ENCODE measurements at regions not wholly inside any gene's neighbourhood (a gene's known extent, or its start where the extent isn't known, plus 50 kb on each side); places are given as distances from the start of the nearest gene placed in this dataset.

GRCh38 chr16:73387979-73388378 is 340.1 kb upstream of the ZFHX3 start:
- H3K36me3 ChIP-seq (ENCODE audit: insufficient read depth), result no peaks in the 10 kb centered on the region
- H3K27me3 ChIP-seq (ENCODE audit: insufficient read depth), result no peaks in the 10 kb centered on the region
- no peaks in the 10 kb centered on the region for H3K4me1 ChIP-seq (ENCODE audit: insufficient read depth)
- Mint-ChIP-seq H3K4me3 (no peak overlapping the region), H3K27me3 (ENCODE audit: insufficient read depth, low read depth, poor library complexity) (no peaks in the 10 kb centered on the region), H3K9me3 (no peaks in the 10 kb centered on the region), H3K4me1 (no peaks in the 10 kb centered on the region; the same call in 2 of the 3 replicates), H3K36me3 (ENCODE audit: low read depth) (no peaks in the 10 kb centered on the region), H3K27ac (no peak overlapping the region)
- no peak overlapping the region for H3K4me2 ChIP-seq
- no peak overlapping the region for H3K27ac ChIP-seq (ENCODE audit: low read depth)
- no peaks in the 10 kb centered on the region for H3K79me2 ChIP-seq (replicated peaks; ENCODE audit: insufficient read depth)
- H3K4me3 ChIP-seq, result no peak overlapping the region
- ATAC-seq (no peak), DNase-seq (ENCODE audit: low spot score) (no peak)
- H3F3A ChIP-seq (replicated peaks; ENCODE audit: low read depth), result no peaks in the 10 kb centered on the region
- H3K9me2 ChIP-seq (ENCODE audit: insufficient read depth), result peaks cover 6% of the 10 kb centered on the region; the same call in 1 of the 2 replicates
- H4K20me1 ChIP-seq (replicated peaks; ENCODE audit: insufficient read depth), result no peaks in the 10 kb centered on the region
- peak overlapping the region; percentile 89 for H2AFZ ChIP-seq
- TF ChIP-seq CTCF (conservative IDR thresholded peaks at IDR 0.05; ENCODE audit: low read depth in 2 of 2), result no peak
- TF ChIP-seq JUNB (IDR thresholded peaks at IDR 0.05; ENCODE audit: unreplicated experiment), result no peak
- no peak for TF ChIP-seq POLR2AphosphoS5 (IDR thresholded peaks at IDR 0.05; ENCODE audit: low read depth)
- no peak for TF ChIP-seq ZNF114 (CRISPR knock-in tag; IDR thresholded peaks at IDR 0.05)
- no peak for TF ChIP-seq ETS1 (IDR thresholded peaks at IDR 0.05)
- TF ChIP-seq NANOG (IDR thresholded peaks at IDR 0.05; ENCODE audit: borderline replicate concordance), result no peak
- no peak for TF ChIP-seq ZNF331 (CRISPR knock-in tag; IDR thresholded peaks at IDR 0.05; ENCODE audit: low read depth)
- TF ChIP-seq CREB1 (CRISPR knock-in tag; IDR thresholded peaks at IDR 0.05; ENCODE audit: low read depth), result no peak
- TF ChIP-seq STAT1 (IDR thresholded peaks at IDR 0.05; ENCODE audit: unreplicated experiment), result no peak
- TF ChIP-seq ZNF462 (CRISPR knock-in tag; IDR thresholded peaks at IDR 0.05), result no peak
- no peak for TF ChIP-seq REST (IDR thresholded peaks at IDR 0.05; ENCODE audit: unreplicated experiment)
- no peak for TF ChIP-seq EZH2phosphoT487 (IDR thresholded peaks at IDR 0.05; ENCODE audit: unreplicated experiment)
- no peak for TF ChIP-seq EZH2 (IDR thresholded peaks at IDR 0.05; ENCODE audit: low read depth, unreplicated experiment)
